ENCODE measurements at regions not wholly inside any gene's neighbourhood (a gene's known extent, or its start where the extent isn't known, plus 50 kb on each side); places are given as distances from the start of the nearest gene placed in this dataset.

GRCh38 chr12:75638792-75639191, 127.4 kb upstream of the KRR1 start:
- no peak overlapping the region for H3K4me2 ChIP-seq (ENCODE audit: insufficient read depth, low read length)
- H3K36me3 ChIP-seq (ENCODE audit: control insufficient read depth, insufficient read depth, low read length): no peaks in the 10 kb centered on the region
- 40% methylated on average over 7 of the region's 7 CpGs for WGBS (ENCODE audit: insufficient coverage, low coverage, missing lambda C conversion rate)
- in situ Hi-C loops (cut with MboI): no loop called here
- H3K4me3 ChIP-seq: no peak overlapping the region
- TF ChIP-seq ZNF609 (CRISPR knock-in tag; IDR thresholded peaks at IDR 0.05; ENCODE audit: borderline replicate concordance): no peak
- TF ChIP-seq, protein P1, sequence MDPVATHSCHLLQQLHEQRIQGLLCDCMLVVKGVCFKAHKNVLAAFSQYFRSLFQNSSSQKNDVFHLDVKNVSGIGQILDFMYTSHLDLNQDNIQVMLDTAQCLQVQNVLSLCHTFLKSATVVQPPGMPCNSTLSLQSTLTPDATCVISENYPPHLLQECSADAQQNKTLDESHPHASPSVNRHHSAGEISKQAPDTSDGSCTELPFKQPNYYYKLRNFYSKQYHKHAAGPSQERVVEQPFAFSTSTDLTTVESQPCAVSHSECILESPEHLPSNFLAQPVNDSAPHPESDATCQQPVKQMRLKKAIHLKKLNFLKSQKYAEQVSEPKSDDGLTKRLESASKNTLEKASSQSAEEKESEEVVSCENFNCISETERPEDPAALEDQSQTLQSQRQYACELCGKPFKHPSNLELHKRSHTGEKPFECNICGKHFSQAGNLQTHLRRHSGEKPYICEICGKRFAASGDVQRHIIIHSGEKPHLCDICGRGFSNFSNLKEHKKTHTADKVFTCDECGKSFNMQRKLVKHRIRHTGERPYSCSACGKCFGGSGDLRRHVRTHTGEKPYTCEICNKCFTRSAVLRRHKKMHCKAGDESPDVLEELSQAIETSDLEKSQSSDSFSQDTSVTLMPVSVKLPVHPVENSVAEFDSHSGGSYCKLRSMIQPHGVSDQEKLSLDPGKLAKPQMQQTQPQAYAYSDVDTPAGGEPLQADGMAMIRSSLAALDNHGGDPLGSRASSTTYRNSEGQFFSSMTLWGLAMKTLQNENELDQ (CRISPR knock-in tag; IDR thresholded peaks at IDR 0.05; ENCODE audit: borderline replicate concordance): no peak
- no peak for TF ChIP-seq NR3C1 (CRISPR knock-in tag; IDR thresholded peaks at IDR 0.05)
- no peak for TF ChIP-seq ATF2 (CRISPR knock-in tag; IDR thresholded peaks at IDR 0.05)
- no peak for TF ChIP-seq PTRF (tag; IDR thresholded peaks at IDR 0.05)
- TF ChIP-seq BCL6 (CRISPR knock-in tag; IDR thresholded peaks at IDR 0.05): no peak
- H3K4me1 ChIP-seq (replicated peaks in 1 of 2; ENCODE audit: control insufficient read depth in 2 of 2, insufficient read depth in 2 of 2, low read length in 2 of 2): peaks cover 0 to 22% of the 10 kb centered on the region in 2 experiments; a peak in 3 of 5 replicates
- H3K27me3 ChIP-seq (ENCODE audit: control insufficient read depth in 2 of 2, insufficient read depth in 2 of 2, low read length in 2 of 2): no peaks in the 10 kb centered on the region
- POLR2A ChIA-PET: interaction anchor here (1.1 kb wide), 1 partner anchor 11 kb away, joined by 4 read pairs; no protein-coding TSS in a partner anchor
- intact Hi-C loops (cut with micrococcal nuclease): no loop called here
- CTCF ChIA-PET (ENCODE audit: low intra/inter-chr PET ratio): no interaction called here
- no peaks in the 10 kb centered on the region for H4K20me1 ChIP-seq (replicated peaks; ENCODE audit: control insufficient read depth, insufficient read depth, low read length)
- ATAC-seq (no peak), DNase-seq (ENCODE audit: extremely low read depth in 1 of 4, low spot score in 3 of 4) (no peak), FAIRE-seq (no peak)
- H3K9me3 ChIP-seq (replicated peaks; ENCODE audit: control insufficient read depth, insufficient read depth, low read depth, low read length): no peaks in the 10 kb centered on the region
- H3K79me2 ChIP-seq (ENCODE audit: control insufficient read depth, insufficient read depth, low read length): no peaks in the 10 kb centered on the region
- H3K9ac ChIP-seq (ENCODE audit: insufficient read depth in 1 of 2, low read depth in 2 of 2, low read length in 2 of 2): no peak overlapping the region
- no peaks in the 10 kb centered on the region for H3K9me1 ChIP-seq (ENCODE audit: control insufficient read depth, insufficient read depth, low read length)
- no TSS peak for BruUV-seq (replicated peaks)
- no peak overlapping the region for H3K27ac ChIP-seq (ENCODE audit: extremely low read depth, low read depth, low read length)
- no peak overlapping the region for H2AFZ ChIP-seq (ENCODE audit: low read depth, low read length)
